Panc1 (cell line): ENCODE measurements at regions not wholly inside any gene's neighbourhood (a gene's known extent, or its start where the extent isn't known, plus 50 kb on each side); places are given as distances from the start of the nearest gene placed in this dataset.

ENCODE experiments used
- CTCF ChIP-seq: fragments of 450-650 bp; IDR thresholded peaks from 2 replicates; pipeline ENCODE4 v1.5.1; 2017; ENCODE audit warnings: mild to moderate bottlenecking
- POLR2AphosphoS5 ChIP-seq: IDR thresholded peaks from 2 replicates; pipeline ENCODE4 v1.6.1; 2012; ENCODE audit warnings: mild to moderate bottlenecking, low read depth, low read length, moderate library complexity

- TF ChIP-seq CTCF (no peak), POLR2AphosphoS5 (no peak)
Observed at GRCh38 chr21:41625428-41625827, 117.5 kb upstream of the TMPRSS2 start.
